HG03520 (cell line): ENCODE measurements at regions not wholly inside any gene's neighbourhood (a gene's known extent, or its start where the extent isn't known, plus 50 kb on each side); places are given as distances from the start of the nearest gene placed in this dataset.

Source experiments
- ATAC-seq: cut with Tn5 transposase; IDR thresholded peaks from one replicate; pipeline ENCODE4 v1.9.1; 2021; ENCODE audit warnings: mild to moderate bottlenecking, moderate library complexity; ENCODE audit not compliant: unreplicated experiment

GRCh38 chr1:219405531-219406331 is 207.2 kb downstream of the ZC3H11B start:
- no peak for ATAC-seq

- no peak for ATAC-seq
These were observed 208.3 kb downstream of the ZC3H11B start for GRCh38 chr1:219404629-219405028.

DNA sequence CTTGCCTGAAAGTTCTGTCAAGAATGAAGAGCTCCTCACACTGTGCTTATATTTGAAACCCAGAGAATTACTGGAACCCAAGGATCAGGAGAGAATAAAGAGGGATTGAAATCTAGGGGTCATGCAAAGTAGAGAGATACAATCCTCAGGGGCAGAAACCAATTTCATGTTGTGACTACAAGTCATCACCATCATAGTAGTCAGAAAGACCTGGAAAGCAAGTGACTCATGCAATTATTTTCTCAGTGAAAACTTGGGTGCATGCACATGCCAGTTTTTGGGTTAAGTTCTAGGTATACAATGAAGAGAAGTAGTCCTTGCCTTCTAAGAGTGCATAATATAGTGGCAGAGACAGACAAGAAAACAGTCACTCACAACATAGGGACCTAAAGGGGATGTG is 210.0 kb downstream of the ZC3H11B start:
- no peak for ATAC-seq

DNA sequence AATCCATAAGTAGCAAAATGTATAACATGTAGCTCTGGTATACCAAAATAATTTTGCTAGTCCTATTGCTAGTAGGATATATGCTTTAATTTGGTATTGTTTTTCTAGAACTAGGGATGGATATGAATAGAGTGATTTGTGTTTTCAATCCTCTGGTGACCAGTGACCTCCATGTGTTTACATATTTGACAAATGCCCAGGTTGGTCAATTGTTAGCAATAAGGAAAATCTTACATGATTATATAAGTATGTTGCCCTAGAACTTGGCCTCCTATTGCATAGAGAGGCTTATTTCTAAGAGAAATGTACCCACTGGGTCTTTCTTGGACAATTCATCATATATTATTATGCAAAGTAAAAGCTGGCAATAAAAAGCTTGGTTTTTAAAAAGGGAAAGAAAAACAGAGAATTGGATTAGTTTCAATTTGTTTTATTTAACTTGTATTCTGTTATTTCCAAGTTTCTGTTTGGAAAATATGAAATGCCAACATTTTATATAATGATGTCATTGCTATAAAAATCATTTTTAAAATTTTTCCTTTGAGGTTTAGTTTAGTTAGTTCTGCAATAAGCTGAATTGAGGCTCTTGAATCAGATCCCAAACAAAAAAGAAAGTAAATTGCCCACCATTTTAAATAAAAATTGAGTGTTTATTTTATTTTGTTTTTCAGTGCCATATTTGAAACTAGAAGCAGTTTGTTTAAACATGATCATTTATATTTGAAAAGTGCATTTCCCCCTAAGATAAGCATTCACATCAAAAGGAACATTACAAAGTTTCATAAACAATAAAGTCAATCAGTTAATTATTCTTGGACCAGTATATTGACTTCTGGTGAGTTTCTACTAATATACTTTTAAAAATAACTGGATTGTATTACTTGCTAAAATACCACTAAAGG is 210.9 kb downstream of the ZC3H11B start:
- ATAC-seq, result no peak

- ATAC-seq, result no peak
These were observed 213.5 kb downstream of the ZC3H11B start for GRCh38 chr1:219399446-219399845.

DNA sequence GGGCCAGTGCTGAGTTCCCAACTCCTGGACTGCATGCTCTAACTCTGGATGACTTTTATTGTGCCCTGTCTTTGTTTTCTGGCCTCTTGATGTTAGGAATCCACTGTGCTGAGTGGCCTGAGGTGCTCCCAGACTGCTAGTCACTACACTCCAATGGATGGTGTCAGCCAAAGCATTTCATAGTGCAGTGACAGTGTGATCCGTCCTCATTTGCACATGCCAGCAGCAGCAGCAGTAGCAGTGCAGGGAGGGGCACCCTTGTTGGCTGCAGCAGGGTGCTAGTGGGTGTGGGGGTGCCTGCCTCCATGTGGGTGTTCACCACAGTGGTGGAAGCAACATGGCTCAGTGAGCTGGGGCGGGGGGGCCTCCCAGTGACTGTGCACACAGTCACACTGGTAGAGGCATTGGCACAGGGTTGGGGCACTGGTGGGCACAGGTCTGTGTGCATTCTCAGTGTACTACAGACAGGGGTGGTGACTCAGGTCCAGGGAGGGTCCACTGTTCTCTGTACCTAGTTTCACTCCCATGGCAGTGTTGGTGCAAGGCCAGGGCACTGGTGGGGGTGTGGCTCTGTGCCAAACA is 214.0 kb downstream of the ZC3H11B start:
- no peak for ATAC-seq

- no peak for ATAC-seq
These were observed 215.4 kb downstream of the ZC3H11B start for GRCh38 chr1:219397511-219397910.

DNA sequence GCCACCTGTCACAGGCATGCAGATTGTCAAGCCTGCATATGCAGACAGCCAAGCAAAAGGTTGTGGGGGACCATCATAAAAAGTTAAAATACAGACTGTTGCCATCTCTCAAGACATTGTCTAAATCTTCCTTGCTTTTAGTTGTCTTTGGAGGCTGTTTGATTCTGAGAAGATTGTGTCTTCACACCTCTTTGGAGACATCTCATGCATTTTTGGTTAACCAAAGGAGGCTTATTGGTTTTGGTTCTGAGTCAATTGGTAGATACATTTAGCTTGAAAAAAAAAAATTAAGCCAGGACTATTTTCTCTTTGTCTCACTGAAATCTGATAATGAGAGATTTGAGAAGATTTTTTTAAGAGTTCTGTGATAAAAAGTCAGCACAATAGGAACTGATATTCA is 217.6 kb downstream of the LYPLAL1 start:
- ATAC-seq, result no peak

DNA sequence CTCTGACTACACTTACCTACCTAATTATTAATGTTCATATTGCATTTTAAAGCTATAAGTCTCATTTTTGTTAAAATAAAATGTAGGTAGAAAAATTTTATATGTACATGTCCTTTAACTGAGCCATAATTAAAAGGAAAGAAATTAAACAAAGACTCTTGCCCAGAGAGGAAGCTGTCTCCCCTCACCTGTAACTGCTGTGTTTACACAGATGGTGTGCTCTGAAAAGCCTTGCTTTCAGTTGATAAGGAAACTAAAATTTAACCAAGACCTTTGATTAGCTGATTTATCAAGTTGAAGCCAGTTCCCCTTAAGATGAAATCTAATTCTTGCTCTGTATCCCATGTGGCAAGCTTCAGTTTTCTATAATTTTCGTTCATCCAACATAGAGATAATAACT is 213.5 kb downstream of the LYPLAL1 start:
- no peak for ATAC-seq

DNA sequence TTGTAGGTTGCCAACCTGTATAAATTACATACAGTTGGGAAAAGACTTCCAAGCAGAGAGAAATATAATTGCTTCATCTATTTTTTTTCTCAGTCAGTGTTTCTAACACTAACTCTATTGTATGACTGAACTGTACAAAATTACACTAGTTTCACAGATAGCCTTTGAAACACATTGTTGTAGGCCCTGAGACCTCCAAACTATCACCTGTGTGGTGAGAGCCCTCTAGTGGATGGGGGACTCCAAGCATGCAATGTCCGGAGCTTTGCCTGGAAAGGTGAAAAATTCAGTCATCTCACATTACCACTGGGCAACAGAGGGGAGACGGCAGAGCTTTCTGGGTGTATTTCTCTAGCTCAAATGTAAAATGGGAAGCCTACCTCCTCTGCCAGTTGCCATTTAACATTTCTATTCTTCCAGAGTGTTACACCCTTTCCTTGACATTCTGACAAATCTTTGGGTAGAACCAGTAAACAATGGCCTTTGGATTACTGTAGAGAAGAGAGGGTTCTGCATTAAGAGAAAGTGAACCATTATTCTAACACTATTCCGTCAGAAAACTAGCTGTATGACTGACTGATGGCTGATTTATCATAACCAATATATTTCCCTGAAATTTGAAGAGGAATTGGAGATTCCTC is 212.2 kb downstream of the LYPLAL1 start:
- peak; percentile 94 for ATAC-seq

DNA sequence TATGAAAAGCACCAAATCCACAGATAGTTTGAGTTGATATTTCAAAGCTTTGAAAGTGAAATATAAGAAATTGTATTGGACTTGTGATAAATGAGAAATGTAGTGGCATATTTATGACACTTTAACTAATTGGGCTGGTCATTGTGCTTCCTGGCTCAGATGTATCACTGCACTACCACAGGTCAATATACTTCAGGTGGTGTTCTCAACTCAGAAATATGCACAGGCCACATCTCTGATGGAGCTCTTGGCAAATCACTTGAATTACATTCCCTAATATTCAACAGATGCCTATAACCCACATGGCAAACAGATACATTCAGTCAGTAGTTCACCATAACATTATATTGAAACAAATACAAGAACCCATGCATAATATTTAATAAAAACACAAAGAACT is 209.6 kb downstream of the LYPLAL1 start:
- ATAC-seq, result no peak

DNA sequence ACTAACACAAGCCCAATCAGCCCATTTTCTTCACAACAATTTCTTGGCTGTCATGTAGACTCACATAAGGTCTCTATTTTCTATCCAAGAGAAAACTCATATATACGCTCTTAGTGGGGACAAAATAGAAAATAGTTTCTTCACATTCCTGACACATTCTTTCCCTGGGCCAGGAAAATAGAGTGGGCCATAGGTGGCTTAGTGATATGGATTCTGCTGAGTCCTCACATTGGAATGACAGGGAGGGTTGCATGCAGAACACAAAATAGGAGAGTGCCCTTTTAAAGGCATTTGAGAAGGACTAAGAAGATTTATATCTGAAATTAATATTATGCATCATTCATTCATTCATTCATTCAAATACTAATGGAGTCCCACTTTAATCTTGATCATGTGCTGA is 207.7 kb downstream of the LYPLAL1 start:
- no peak for ATAC-seq

GRCh38 chr1:219380463-219380862 is 206.8 kb downstream of the LYPLAL1 start:
- ATAC-seq, result no peak

- no peak for ATAC-seq
These were observed 206.0 kb downstream of the LYPLAL1 start for GRCh38 chr1:219379691-219380090.

GRCh38 chr1:219374636-219375035 is 201.0 kb downstream of the LYPLAL1 start:
- ATAC-seq, result no peak

- no peak for ATAC-seq
These were observed 200.4 kb downstream of the LYPLAL1 start for GRCh38 chr1:219374046-219374566.

DNA sequence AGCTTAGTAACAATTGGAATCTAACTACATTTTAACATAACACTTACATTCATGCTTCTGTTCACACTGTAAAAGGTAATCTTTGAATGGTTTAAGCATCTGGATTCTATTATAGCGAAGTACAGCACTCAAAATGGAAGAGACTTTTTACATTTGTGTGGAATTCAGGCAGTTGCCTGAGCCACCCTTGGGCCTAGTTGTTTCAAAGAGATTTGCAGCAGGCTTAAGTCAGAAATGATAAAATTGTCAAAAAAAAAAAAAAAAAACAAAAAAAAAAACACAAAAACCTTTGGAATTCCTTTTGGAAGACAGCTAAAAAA is 199.9 kb downstream of the LYPLAL1 start:
- no peak for ATAC-seq

DNA sequence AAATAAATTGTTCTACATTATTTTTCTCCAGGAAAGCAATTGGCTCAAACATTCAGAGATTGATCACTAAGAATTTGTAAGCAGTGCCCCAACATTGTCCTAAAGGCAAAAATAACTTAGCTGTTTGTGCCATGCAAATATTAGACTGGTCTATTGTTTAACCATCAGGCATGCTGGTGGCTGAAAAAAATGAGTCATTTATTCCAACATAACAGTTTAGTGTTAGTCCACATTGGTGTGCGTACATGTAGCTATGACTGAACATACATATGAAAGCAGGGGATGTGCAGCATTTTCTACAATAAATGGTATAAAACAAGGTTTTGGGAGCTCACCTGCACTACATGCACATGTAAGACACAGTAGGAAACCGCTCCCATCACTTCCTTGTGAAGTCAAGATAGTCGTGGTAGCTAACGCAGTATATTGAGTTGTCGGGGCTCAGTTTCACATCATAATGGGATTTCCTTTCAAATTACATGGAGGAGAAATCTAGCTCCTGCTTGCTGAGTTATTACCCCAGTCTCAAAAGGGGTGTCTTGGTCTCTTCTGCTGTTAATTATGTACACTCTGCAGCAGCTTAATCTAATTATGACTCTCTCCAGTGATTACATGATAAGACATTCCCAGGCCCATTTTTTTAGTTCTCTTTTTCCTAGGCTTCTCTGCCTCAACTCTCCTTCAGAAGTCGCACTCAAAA is 199.4 kb downstream of the LYPLAL1 start:
- ATAC-seq, result no peak

- ATAC-seq, result no peak
These were observed 197.8 kb downstream of the LYPLAL1 start for GRCh38 chr1:219371471-219371870.

GRCh38 chr1:219367496-219367895 is 193.8 kb downstream of the LYPLAL1 start:
- ATAC-seq, result no peak
